ENCODE measurements at regions not wholly inside any gene's neighbourhood (a gene's known extent, or its start where the extent isn't known, plus 50 kb on each side); places are given as distances from the start of the nearest gene placed in this dataset.

GRCh38 chr10:128384831-128385230 is 258.6 kb upstream of the MKI67 start:
- TF ChIP-seq FOXP2 (optimal IDR thresholded peaks at IDR 0.05; ENCODE audit: borderline replicate concordance, extremely low read depth, extremely low read length, insufficient read depth) (no peak), TAF1 (IDR thresholded peaks at IDR 0.05; ENCODE audit: borderline replicate concordance, insufficient read depth, low read length) (no peak), REST (IDR thresholded peaks at IDR 0.05; ENCODE audit: insufficient read depth in 1 of 2, low read depth in 2 of 2, low read length in 2 of 2) (no peak), SIN3A (IDR thresholded peaks at IDR 0.05; ENCODE audit: borderline replicate concordance, insufficient read depth, low read length) (no peak), POLR2AphosphoS5 (IDR thresholded peaks at IDR 0.05; ENCODE audit: low read depth, low read length) (no peak)

- TF ChIP-seq REST (IDR thresholded peaks at IDR 0.05; ENCODE audit: insufficient read depth in 1 of 2, low read depth in 2 of 2, low read length in 2 of 2) (no peak), SIN3A (IDR thresholded peaks at IDR 0.05; ENCODE audit: borderline replicate concordance, insufficient read depth, low read length) (no peak), TAF1 (IDR thresholded peaks at IDR 0.05; ENCODE audit: borderline replicate concordance, insufficient read depth, low read length) (no peak), POLR2AphosphoS5 (IDR thresholded peaks at IDR 0.05; ENCODE audit: low read depth, low read length) (no peak), FOXP2 (optimal IDR thresholded peaks at IDR 0.05; ENCODE audit: borderline replicate concordance, extremely low read depth, extremely low read length, insufficient read depth) (no peak)
Observed at GRCh38 chr10:128386231-128386630, 260.0 kb upstream of the MKI67 start.

GRCh38 chr10:128386816-128387604 is 260.8 kb upstream of the MKI67 start:
- no peak for TF ChIP-seq POLR2AphosphoS5 (IDR thresholded peaks at IDR 0.05; ENCODE audit: low read depth, low read length)
- no peak for TF ChIP-seq REST (IDR thresholded peaks at IDR 0.05; ENCODE audit: insufficient read depth in 1 of 2, low read depth in 2 of 2, low read length in 2 of 2)
- TF ChIP-seq SIN3A (IDR thresholded peaks at IDR 0.05; ENCODE audit: borderline replicate concordance, insufficient read depth, low read length) = no peak
- TF ChIP-seq TAF1 (IDR thresholded peaks at IDR 0.05; ENCODE audit: borderline replicate concordance, insufficient read depth, low read length) = no peak
- TF ChIP-seq FOXP2 (optimal IDR thresholded peaks at IDR 0.05; ENCODE audit: borderline replicate concordance, extremely low read depth, extremely low read length, insufficient read depth) = no peak

DNA sequence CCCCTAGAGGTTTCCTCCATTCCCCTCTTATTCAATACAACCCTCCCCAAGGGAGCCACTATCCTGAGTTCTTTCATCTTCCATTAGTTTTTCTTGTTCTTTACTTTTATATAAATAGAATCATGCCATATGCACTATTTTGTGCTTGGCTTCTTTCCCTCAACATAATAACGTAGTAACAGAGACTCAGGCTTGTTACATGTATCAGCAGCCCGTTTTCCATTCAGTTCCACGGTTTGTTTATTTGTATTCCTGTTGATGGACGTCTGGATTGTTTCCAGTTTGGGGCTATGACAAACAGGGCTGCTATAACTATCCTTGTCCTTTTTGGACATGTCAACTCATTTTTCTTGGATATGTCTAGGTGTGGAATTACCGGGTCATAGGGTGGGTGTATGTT is 264.4 kb upstream of the MKI67 start:
- TF ChIP-seq POLR2AphosphoS5 (IDR thresholded peaks at IDR 0.05; ENCODE audit: low read depth, low read length) (no peak), FOXP2 (optimal IDR thresholded peaks at IDR 0.05; ENCODE audit: borderline replicate concordance, extremely low read depth, extremely low read length, insufficient read depth) (no peak), REST (IDR thresholded peaks at IDR 0.05; ENCODE audit: insufficient read depth in 1 of 2, low read depth in 2 of 2, low read length in 2 of 2) (no peak), SIN3A (IDR thresholded peaks at IDR 0.05; ENCODE audit: borderline replicate concordance, insufficient read depth, low read length) (no peak), TAF1 (IDR thresholded peaks at IDR 0.05; ENCODE audit: borderline replicate concordance, insufficient read depth, low read length) (no peak)

Data from PFSK-1 (cell line).